Gastroesophageal sphincter (tissue), 3 donors: ENCODE measurements at regions not wholly inside any gene's neighbourhood (a gene's known extent, or its start where the extent isn't known, plus 50 kb on each side); places are given as distances from the start of the nearest gene placed in this dataset.

ENCODE experiments used
- EP300 ChIP-seq: sonication (generic); formaldehyde crosslinking; IDR thresholded peaks from one replicate; pipeline ENCODE4 v1.6.1; 2017; ENCODE audit warnings: antibody characterized with exemption, mild to moderate bottlenecking
- POLR2A ChIP-seq, 2 donors: fragments of 450-650 bp; IDR thresholded peaks; one replicate each; pipeline ENCODE4 v1.6.1; 2017; ENCODE audit warnings: antibody characterized with exemption in 2 of 2, mild to moderate bottlenecking in 2 of 2, moderate library complexity in 1 of 2
- POLR2AphosphoS5 ChIP-seq: sonication (generic); formaldehyde crosslinking; IDR thresholded peaks from one replicate; pipeline ENCODE4 v1.6.1; 2017; ENCODE audit warnings: antibody characterized with exemption
- TF ChIP-seq, protein P1 (sequence below), 4 experiments: fragments of 200-600 bp in 2 of 4; fragments of 450-650 bp in 2 of 4; sonication (generic) in 1 of 4; IDR thresholded peaks; one replicate each; pipeline ENCODE4 v1.5.1; 2017 to 2019; ENCODE audit warnings: antibody characterized with exemption in 4 of 4, mild to moderate bottlenecking in 2 of 4, moderate library complexity in 2 of 4

DNA sequence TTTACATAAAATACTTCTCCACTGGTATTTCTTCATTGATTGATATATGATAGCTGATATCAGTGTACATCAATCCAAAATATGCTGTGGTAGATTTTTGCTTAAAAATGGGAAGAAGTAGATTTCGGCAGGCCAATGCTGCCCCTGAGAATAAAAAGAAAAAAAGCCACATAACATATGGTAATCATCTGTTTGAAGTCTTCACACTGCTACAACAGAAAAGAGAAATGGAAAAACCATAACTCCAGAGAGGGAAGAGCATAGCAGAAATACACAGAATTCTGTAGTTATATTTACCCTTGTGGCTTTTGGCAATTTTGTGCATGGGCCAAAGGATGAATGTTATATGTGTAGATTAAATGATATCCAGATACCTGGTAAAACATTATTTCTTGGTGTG, 143.1 kb upstream of the KCNMB2 start:
- TF ChIP-seq, protein P1, sequence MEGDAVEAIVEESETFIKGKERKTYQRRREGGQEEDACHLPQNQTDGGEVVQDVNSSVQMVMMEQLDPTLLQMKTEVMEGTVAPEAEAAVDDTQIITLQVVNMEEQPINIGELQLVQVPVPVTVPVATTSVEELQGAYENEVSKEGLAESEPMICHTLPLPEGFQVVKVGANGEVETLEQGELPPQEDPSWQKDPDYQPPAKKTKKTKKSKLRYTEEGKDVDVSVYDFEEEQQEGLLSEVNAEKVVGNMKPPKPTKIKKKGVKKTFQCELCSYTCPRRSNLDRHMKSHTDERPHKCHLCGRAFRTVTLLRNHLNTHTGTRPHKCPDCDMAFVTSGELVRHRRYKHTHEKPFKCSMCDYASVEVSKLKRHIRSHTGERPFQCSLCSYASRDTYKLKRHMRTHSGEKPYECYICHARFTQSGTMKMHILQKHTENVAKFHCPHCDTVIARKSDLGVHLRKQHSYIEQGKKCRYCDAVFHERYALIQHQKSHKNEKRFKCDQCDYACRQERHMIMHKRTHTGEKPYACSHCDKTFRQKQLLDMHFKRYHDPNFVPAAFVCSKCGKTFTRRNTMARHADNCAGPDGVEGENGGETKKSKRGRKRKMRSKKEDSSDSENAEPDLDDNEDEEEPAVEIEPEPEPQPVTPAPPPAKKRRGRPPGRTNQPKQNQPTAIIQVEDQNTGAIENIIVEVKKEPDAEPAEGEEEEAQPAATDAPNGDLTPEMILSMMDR (IDR thresholded peaks at IDR 0.05) = no peak
- no peak for TF ChIP-seq POLR2A (IDR thresholded peaks at IDR 0.05)
- no peak for TF ChIP-seq POLR2AphosphoS5
- no peak for TF ChIP-seq EP300
